DMS 273 (cell line): ENCODE measurements at regions not wholly inside any gene's neighbourhood (a gene's known extent, or its start where the extent isn't known, plus 50 kb on each side); places are given as distances from the start of the nearest gene placed in this dataset.
"Not testable (repeated sequence)": the region's sequence is repeated elsewhere in the genome, so short reads cannot be mapped to it uniquely, and the experiment has no call there.

Experiments used
- DNase-seq: peaks from one replicate; lab custom pipeline; 2025; ENCODE audit not compliant: unreplicated experiment; lab: John Stamatoyannopoulos, UW

DNA sequence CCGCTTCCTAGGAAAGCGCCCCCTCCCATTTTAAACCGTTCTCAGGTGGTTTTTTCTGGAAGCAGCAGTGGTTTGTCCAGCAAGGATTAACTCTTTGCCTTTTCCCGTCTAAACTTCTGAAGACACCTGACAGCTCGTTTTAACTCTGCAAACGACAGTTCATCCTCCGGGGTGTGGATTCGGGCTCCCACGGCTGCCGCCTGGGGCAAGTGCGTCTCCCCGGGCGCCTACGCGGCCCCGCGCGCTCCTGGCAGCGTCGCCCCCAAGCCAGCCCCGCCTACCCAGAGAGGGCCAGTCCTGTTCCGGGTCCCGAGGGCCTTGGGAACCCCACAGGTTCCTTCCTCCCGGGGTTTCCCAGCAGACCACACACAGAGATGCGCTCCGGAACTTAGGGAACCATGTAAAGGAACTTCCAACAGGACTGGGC lies 54.4 kb downstream of the PRR18 start:
- no peak for DNase-seq

DNA sequence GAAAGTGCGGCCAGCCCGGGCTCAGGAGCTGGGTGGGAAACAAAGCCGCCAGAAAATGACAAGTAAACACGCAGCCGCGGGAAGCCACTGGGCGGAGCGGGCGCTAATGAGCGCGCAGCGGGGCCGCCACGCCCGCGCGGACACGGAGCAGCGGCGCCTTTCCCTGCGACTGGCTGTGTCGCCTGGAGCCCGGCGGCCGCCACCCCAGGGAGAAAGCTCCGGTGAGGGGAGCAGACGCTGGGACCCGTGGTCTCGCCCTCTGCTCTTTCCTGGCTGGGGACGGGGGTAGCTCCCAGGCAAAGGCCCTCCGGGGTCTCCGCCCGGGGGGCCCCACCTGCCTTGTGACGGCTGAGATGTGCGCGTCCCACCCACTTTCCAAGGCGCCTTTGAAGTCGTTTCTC lies 54.9 kb downstream of the PRR18 start:
- peak; percentile 52 for DNase-seq

DNA sequence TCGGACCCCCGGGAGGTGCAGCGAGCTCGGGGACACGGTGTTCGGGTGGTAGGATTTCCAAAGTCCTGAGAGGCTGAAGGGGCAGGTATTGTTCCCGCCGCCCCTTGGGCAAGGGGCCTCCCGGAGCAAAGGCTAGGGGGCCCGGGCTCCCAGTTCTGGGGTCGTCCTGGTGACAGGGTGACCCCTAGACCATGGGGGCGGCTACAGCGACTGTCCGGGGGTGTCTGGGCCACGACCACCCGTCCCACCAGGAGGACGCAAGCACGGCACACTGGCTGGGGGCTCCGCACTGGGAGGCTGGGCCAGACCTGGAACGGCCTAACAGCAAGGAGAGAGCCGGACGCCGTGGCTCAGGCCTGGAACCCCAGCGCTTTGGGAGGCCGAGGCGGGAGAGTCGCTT lies 55.6 kb downstream of the PRR18 start:
- DNase-seq: no peak

DNA sequence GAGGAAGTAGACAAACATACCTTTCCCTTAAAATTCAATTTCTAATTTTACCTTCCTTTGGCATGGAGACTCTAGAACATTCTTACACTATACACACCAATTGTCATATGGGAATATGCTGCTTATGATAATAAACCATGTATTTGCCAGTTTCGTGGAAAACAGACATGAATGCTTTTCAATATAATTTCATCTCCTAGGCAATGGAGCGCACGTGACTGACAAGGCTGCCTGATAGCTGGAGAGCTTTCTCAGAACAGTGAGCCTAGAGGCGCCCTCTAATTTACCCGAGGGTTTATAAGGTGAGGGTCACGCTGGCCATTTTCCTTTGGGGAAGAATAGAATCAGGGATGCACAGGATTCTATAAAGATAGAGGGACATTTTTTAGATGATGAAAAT lies 56.5 kb downstream of the PRR18 start:
- DNase-seq: no peak

DNA sequence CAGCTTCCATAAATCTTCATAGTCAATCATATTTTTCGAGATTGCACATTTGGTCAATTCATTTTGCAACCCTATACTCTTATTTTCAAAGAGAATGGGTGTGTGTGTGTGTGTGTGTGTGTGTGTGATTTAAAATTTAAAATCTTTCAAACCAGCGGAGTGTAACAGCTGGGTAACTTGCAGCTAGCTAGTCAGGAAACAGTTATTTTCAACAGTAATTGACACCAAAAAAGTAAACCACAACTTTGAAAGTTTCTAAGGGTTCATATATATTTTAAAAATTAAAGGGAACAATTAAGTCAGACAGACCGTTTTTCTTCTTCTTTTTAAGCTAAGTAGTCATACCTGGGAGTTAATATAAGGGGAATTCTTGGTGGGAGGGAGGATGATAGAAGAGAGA lies 57.0 kb downstream of the PRR18 start:
- no peak for DNase-seq

DNA sequence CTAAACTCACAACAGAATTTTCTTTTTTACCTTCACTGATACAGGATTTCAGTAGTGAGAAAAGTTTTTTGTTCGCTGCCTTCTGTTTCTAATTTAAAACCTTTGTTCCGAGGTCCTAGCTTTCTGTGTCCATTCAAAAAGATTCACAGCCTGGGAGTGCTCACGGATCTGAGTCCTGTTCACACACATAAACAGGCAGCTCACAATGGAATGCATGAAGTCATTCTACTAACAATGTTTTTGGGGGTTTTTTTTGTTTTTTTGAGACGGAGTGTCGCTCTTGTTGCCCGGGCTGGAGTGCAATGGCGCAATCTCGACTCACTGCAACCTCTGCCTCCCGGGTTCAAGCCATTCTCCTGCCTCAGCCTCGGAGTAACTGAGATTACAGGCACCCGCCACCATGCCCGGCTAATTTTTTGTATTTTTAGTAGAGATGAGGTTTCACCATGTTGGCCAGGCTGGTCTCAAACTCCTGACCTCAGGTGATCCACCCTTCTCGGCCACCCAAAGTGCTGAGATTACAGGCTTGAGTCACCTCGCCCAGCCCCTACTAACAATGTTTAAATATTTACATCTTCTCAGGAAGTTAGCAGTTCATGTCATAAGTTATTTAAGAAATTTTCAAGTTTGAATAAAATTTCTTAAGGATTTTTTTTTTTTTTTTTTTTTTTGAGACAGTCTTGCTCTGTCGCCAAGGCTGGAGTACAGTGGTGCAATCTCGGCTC lies 59.0 kb downstream of the PRR18 start:
- DNase-seq: not testable (repeated sequence)

DNA sequence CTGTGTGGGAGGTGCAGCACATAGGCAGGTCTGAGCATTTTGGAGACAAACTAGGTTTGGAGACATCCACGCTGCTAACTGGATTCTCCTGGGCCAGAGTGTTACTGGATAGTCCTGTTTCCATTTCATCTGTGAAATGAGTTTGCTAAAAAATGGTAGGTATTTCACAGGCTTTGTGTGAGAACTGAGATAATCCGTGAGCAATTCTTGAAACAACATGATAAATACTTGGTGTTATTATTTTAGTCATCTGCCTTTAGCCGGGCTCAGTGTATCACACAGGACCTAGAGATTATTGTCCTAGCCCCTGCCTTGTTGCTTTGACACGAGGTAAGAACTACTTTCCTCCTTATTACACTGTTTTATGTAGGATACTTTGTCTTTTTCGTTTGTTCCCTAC lies 63.0 kb downstream of the PRR18 start:
- no peak for DNase-seq

DNA sequence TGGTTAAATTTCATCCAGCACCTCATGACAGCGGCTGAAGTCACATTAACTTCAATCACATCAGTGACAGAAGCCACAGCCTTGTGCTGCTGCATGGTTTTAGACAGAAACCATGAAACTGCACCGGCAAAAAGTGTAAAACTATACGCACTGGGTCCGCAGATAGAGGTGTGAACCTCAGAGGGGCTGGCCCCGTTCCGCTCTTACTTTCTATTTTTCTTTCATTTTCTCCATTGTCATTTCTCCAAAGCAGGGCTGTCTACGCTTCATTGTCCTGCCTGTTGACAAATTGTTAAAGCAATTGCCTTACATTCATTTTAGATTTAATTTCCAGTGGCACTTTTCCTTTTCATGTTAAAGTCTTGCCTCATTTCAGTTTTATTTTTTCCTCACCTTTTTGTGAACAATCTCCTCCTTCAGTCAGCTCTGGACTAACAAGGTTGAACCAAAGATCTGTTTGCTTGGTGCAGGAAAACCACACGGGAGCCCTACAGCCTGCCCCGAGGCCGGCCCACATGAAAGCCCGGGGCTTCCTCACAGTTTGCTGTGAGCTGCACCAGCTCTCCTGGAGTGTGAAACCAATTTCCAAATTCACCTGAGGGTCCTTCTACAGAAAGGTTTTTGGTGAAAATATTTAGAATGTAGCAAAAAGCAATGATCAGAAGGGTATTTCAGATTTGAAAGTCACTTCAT lies 63.7 kb downstream of the PRR18 start:
- DNase-seq: no peak

DNA sequence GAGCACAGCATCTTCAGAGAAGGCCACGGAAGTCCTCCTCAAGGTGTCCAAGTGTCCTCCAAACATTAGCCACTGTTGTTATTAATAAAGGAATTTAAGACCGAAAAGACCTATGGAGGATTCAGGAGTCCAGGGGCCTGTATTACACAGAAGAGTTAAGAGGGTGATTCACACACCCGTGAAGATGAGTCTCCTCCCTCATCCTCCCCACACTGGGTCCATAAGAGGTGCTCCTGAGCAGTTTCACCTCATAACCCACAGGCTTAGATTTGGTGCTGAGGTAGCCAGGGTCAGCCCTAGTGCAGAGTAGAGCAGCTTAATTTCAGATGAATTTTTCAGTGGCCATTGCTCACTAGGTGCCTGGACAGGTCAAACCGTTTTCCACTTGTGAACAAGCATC lies 65.3 kb downstream of the PRR18 start:
- no peak for DNase-seq

DNA sequence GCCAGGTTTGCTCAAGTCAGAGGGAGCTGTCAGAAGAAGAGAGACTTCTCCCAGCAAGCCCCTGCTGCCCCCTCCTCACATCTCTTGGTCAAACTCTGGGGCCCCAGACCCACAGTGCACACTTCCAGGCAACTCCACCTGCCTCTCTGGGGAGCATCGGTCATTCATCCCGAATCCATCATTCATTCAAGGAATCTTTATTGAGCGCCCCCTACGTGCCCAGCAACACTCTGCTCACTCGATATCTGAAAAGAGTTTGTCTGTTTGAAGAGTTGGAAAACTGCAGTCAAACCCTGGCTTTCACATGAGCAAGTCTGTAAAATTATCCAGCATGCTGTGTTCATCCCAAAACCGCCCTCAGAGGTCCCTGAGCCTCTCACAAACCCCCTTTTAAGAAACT lies 66.2 kb downstream of the PRR18 start:
- DNase-seq: no peak

DNA sequence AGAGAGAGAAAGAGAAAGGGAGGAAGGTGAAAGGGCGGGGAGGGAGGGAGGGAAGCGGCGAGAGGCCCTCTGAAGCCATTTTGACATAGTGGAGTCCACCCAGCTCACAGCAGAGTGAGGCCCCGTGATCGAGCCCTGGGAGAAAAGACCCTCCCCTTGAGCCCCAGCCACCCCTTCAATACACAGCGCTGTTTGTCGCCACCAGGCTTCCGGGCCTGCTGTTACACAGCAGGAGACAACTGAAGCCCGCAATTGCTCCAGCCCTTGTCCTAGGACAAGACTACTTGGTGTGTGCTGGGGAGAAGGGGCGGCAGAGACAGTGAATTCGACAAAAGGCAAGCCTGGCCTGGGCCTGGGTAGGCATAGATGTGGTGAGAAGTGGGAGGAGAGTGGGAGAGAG lies 67.3 kb downstream of the PRR18 start:
- no peak for DNase-seq

DNA sequence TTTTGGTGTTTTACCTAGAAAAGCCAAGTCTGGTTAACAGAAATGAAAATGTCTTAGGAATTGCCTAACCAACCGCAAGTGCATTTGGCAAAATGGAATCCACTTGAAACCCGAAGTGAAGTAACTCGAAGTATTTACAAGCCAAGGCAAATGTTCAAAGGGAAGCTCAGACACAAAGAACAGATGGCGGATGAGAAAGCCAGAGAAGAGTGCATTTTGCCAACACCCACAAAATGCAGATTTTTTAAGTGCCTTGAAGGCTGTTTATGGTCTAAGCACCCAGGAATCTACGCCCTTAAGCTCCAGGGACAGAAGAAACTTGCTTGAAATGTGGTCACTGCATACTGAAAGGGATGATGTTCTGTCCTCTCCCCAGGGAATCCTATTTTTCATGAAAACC lies 70.0 kb upstream of the TBXT start:
- peak; percentile 11 for DNase-seq

DNA sequence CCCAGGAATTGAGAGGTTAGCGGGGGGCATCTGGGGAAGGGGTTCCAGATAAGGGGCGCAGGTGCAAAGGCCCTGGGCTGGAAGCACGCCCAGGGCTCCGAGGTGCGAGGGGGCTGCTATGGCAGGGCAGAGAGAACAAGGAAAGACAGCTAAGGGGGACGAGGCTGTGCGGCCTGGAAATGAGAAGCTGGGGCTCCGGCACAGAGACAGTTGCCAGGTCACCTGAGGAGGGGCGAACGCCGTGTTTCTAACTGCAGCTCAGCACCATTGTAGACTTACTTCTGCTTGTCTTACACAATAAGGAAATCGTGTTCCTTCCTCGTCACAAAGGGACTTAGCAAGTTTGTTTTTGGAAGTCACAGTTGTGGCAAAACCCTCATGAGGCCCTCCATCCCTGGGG lies 68.9 kb upstream of the TBXT start:
- DNase-seq: no peak

DNA sequence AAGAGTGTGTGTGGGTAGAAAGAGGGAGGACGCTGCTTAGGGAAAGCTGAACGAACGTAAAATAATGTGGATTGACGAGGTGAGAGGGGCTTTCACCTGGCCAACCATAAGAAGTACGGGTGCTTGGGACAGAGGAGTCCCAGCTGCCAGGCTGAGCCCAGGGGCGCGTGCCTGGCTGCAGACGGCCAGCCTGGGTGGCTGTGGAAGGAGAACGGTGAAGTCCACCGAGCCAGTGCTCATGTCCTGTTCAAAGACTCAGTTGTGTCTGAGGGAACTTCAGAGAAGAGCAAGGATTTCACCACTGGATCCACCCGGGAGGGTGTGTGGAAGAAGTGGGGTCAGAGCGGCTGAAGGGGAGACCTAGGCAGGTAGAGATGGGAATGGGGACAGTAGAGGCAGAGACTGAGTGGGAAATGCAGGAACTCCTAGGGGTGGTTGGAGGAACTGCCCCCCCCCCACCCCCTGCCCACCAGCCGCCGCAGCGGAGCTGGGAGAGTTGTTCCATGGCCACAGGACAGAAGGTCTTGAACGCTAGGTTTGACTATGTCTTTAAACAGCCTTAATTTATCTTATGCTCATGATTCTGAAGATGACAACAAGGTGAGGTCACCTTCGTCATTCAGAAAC lies 68.1 kb upstream of the TBXT start:
- DNase-seq: no peak

DNA sequence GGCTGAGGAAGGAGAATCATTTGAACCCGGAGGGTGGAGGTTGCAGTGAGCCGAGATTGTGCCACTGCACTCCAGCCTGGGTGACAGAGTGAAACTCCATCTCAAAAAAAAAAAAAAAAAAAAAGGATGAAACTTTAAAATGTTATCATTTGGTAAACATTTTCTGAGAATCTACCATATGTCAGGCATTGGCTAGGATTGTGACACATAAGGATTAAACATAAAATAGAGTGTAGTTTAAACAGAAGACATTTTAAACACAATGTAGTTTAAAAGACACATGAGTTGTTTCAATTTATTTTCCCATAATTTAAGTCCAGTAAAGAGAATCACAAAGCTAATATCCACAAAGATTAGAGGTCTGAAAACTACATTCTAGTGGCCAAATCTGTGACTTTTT lies 63.5 kb upstream of the TBXT start:
- not testable (repeated sequence) for DNase-seq

DNA sequence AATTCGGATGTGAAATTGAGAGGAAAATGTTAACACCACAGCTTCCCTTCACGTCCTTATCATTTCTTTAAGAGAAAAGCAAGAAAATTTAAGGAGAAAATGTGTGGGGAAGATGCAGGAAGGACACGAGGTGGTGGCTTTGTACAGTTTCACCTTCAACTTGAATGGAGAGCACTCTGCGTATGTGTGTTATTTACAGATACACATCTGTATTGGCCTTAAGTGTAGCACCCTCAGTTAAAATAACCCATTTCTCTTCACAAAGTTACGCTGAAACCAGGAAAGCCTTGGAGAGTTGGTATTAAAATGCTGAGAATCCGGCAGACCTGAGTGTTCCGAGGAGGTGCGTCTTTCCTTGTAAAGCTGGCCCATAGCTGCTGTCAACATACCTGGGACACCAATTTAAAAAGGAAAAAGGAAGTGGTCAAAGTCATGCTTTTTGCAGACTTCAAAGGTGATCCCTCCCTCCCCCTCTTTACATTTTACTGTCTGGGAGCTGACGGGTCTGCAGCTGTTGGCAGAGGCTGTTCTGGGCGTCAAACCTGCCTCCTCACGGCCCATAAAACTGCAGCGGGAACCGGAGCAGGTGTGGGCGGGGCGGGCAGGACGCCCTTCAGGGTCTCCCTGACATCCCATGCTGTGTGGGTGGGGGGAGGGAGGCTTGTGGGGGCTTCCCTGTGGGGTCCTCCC lies 61.3 kb upstream of the TBXT start:
- DNase-seq: no peak

DNA sequence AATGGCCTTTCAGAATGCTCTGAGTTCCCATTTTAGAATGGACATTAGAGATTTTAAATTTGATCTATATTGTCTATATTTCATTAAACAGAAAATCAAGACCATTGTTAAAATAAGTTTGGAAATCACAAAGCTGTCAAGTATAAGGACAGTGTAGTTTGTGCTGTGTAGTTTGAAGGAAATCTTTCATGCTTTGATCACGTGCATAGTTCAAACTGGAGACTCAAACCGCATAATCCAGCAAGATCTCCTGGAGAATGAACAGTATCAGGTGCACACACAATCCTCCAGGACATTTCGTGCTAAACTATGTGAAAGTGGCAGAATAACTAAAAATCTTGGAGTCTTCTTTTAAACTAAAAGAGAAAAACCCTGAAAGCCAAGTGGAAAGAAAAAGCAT lies 60.8 kb upstream of the TBXT start:
- no peak for DNase-seq

DNA sequence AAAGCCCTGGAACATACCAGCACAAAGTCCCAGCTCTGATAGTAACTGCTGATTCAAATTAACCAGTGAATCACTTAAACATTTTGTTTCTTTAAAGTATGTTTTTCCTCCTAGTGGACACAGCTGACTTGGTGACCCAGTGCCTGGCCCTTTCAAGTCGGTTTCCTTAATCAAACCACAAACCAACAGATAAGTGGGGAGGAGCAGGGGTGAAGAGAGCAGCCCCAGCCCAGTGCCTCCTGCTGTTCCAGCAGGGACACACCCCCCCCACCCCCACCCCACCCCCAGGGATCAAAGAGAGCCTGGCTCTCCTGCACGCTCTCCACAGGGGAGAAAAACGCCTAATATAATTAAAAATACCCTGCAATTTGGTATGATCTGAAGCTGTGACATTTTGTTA lies 55.4 kb upstream of the TBXT start:
- no peak for DNase-seq

DNA sequence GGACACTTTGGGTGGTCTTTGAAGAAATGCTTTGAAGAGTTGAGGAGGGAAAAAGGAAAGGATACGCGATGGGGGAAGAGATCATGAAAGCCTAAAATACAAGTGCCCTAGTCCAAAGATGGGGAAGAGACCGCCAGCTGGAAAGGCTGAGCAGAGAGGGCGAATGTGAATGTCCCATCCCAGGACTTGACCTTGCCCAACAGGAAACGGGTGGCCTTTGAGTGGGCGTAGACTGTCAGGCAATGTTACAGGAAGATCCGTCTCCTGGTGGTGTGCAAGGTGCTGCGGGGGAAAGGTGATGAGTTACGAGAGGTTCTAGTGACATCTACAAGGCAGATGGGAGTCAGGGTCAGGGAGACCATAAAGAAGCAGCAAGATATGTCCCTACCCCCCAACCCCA lies 55.0 kb upstream of the TBXT start:
- DNase-seq: no peak

DNA sequence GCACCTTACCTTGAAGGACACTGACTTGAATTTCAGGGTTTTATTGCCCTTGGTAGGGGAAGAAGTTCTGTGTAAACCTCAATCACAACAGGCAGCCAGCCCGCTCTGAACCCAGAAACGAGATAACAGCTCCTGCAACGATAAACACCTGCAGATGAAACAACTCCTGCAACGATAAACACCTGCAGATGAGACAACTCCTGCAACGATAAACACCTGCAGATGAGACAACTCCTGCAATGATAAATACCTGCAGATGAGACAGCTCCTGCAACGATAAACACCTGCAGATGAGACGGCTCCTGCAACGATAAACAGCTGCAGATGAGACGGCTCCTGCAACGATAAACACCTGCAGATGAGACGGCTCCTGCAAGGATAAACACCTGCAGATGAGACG lies 54.0 kb upstream of the TBXT start:
- no peak for DNase-seq

DNA sequence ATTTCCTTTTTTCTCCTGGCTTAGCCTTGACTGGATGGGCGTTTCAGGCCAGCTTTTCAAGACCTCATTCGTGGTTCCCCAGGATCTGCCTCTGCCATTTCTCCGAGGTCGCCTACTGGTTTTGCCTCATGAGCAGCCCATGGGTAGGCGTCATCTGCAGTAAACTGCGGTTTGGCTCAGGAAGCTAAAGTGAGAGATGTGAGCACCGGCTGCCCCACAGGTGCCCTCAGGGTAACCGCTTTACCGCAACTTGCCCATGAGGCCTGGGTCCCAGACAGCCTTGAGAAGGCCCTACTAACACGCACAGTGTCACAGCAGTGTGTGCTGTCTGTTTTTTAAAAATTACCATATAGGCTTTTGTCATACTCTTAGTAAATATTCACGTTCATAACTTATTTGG lies 53.4 kb upstream of the TBXT start:
- DNase-seq: no peak
